HG03060 (cell line): ENCODE measurements at regions not wholly inside any gene's neighbourhood (a gene's known extent, or its start where the extent isn't known, plus 50 kb on each side); places are given as distances from the start of the nearest gene placed in this dataset.

ENCODE experiments used
- ATAC-seq: cut with Tn5 transposase; IDR thresholded peaks from one replicate; pipeline ENCODE4 v1.9.1; 2021; ENCODE audit warnings: low read depth, moderate number of reproducible peaks; ENCODE audit not compliant: unreplicated experiment

- ATAC-seq = no peak
Observed at GRCh38 chr2:225340923-225341322, 58.6 kb upstream of the NYAP2 start.

- ATAC-seq = no peak
Observed at GRCh38 chr2:225337183-225337582, 62.3 kb upstream of the NYAP2 start.

- no peak for ATAC-seq
Observed at GRCh38 chr2:225334514-225334913, 65.0 kb upstream of the NYAP2 start.

GRCh38 chr2:225328192-225328591, 71.3 kb upstream of the NYAP2 start:
- ATAC-seq = peak; percentile 45

GRCh38 chr2:225326969-225327368, 72.5 kb upstream of the NYAP2 start:
- ATAC-seq = no peak

GRCh38 chr2:225319872-225320271, 79.6 kb upstream of the NYAP2 start:
- ATAC-seq = no peak

GRCh38 chr2:225318440-225318839, 81.1 kb upstream of the NYAP2 start:
- no peak for ATAC-seq

GRCh38 chr2:225317186-225317585, 82.3 kb upstream of the NYAP2 start:
- ATAC-seq = no peak

- no peak for ATAC-seq
Observed at GRCh38 chr2:225310745-225311144, 88.8 kb upstream of the NYAP2 start.

GRCh38 chr2:225309516-225309915, 90.0 kb upstream of the NYAP2 start:
- ATAC-seq = no peak

- ATAC-seq = no peak
Observed at GRCh38 chr2:225296951-225297350, 102.6 kb upstream of the NYAP2 start.

GRCh38 chr2:225295102-225295501, 104.4 kb upstream of the NYAP2 start:
- no peak for ATAC-seq

- ATAC-seq = no peak
Observed at GRCh38 chr2:225293638-225294037, 105.9 kb upstream of the NYAP2 start.

GRCh38 chr2:225290757-225291400, 108.6 kb upstream of the NYAP2 start:
- no peak for ATAC-seq

- no peak for ATAC-seq
Observed at GRCh38 chr2:225289659-225290058, 109.9 kb upstream of the NYAP2 start.

GRCh38 chr2:225288986-225289385, 110.5 kb upstream of the NYAP2 start:
- no peak for ATAC-seq

GRCh38 chr2:225282858-225283710, 116.4 kb upstream of the NYAP2 start:
- ATAC-seq = peak; percentile 68

- ATAC-seq = peak; percentile 60
Observed at GRCh38 chr2:225276207-225276606, 123.3 kb upstream of the NYAP2 start.

GRCh38 chr2:225275443-225275842, 124.1 kb upstream of the NYAP2 start:
- ATAC-seq = no peak

GRCh38 chr2:225274751-225275150, 124.8 kb upstream of the NYAP2 start:
- ATAC-seq = no peak

- ATAC-seq = no peak
Observed at GRCh38 chr2:225272173-225272572, 127.3 kb upstream of the NYAP2 start.

GRCh38 chr2:225270861-225271260, 128.6 kb upstream of the NYAP2 start:
- peak; percentile 100 for ATAC-seq
